ENCODE measurements at regions not wholly inside any gene's neighbourhood (a gene's known extent, or its start where the extent isn't known, plus 50 kb on each side); places are given as distances from the start of the nearest gene placed in this dataset.

DNA sequence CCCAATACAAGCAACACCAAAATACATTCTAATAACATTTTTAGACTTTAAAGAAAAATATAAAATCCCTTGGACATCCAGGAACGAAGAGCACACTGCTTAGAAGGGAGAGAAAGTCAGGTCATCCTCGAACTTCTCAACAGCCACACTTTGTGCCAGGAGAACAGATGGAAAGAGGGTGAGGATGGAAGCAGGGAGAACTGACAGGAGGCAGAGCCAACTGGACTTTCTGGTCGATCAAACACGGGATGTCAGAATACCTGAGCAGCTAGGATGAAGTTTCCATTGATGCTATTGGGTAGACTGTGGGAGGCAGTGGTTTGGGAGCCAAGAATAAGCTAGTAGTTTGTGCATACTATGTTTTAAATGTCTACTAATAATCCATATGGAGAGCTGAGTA, 111.4 kb downstream of the TOMM20 start:
- no peak for TF ChIP-seq TAF1 (IDR thresholded peaks at IDR 0.05; ENCODE audit: low read depth, low read length)
- TF ChIP-seq POLR2A (IDR thresholded peaks at IDR 0.05; ENCODE audit: low read depth, low read length), result no peak
- TF ChIP-seq POLR2AphosphoS5 (IDR thresholded peaks at IDR 0.05; ENCODE audit: low read depth, low read length), result no peak
